Tibial artery (tissue), 4 donors: ENCODE measurements at regions not wholly inside any gene's neighbourhood (a gene's known extent, or its start where the extent isn't known, plus 50 kb on each side); places are given as distances from the start of the nearest gene placed in this dataset.

Source experiments
- DNase-seq, 2 donors: peaks; one replicate each; pipeline ENCODE4 v3.0.0-alpha.2; 2019
- H3K27ac ChIP-seq, 2 donors: fragments of 200-600 bp; sonication (generic) in 1 of 2; 1 replicate in 1 of 2; 2 replicates in 1 of 2; pipeline ENCODE4 v1.5.1; 2018 to 2019; ENCODE audit warnings: mild to moderate bottlenecking in 1 of 2
- H3K27me3 ChIP-seq, 2 donors: fragments of 200-600 bp; sonication (generic) in 1 of 2; one replicate each; pipeline versions ENCODE4 v1.5.1 to v1.6.0; 2016 to 2019
- H3K36me3 ChIP-seq, 3 donors: fragments of 200-600 bp; sonication (generic) in 2 of 3; one replicate each; pipeline ENCODE4 v1.5.1; 2016 to 2019; ENCODE audit warnings: mild to moderate bottlenecking in 2 of 3
- H3K4me1 ChIP-seq, 4 donors: fragments of 200-600 bp; sonication (generic) in 2 of 4; 1 replicate in 3 of 4; 2 replicates in 1 of 4; pipeline ENCODE4 v1.5.1; 2016 to 2019
- H3K4me3 ChIP-seq, 2 donors: fragments of 200-600 bp; sonication (generic) in 1 of 2; 1 replicate in 1 of 2; 2 replicates in 1 of 2; pipeline ENCODE4 v1.5.1; 2018 to 2019; ENCODE audit warnings: mild to moderate bottlenecking in 2 of 2
- H3K9me3 ChIP-seq, 3 donors: fragments of 200-600 bp; sonication (generic) in 1 of 3; one replicate each; pipeline ENCODE4 v1.5.1; 2016 to 2019
- CTCF ChIP-seq, 2 experiments: fragments of 200-600 bp in 1 of 2; fragments of 450-650 bp in 1 of 2; IDR thresholded peaks; one replicate each; pipeline ENCODE4 v1.5.1; 2017 to 2019; ENCODE audit warnings: antibody characterized with exemption in 2 of 2, mild to moderate bottlenecking in 1 of 2, moderate library complexity in 1 of 2
- intact Hi-C: fragments of 100-400 bp; cut with DNase I; formaldehyde crosslinking; loops from one replicate; pipeline ENCODE4 v1.15.0; 2023; ENCODE audit warnings: low total_unique reads

- Histone ChIP-seq H3K36me3 (no peaks in the 10 kb centered on the region), H3K4me3 (no peak overlapping the region), H3K4me1 (no peaks in the 10 kb centered on the region), H3K27ac (no peak overlapping the region), H3K27me3 (peaks cover 0 to 3% of the 10 kb centered on the region in 2 donors), H3K9me3 (no peaks in the 10 kb centered on the region)
- no peak for DNase-seq
- intact Hi-C loops: no loop called here
- no peak for TF ChIP-seq CTCF (IDR thresholded peaks at IDR 0.05)
Observed at GRCh38 chr20:40890181-40890580, 138.4 kb upstream of the TOP1 start.

GRCh38 chr20:40890635-40891034, 138.0 kb upstream of the TOP1 start:
- DNase-seq: no peak
- no peak overlapping the region for H3K27ac ChIP-seq
- no peak overlapping the region for H3K4me3 ChIP-seq
- intact Hi-C loops: no loop called here
- peaks cover 0 to 3% of the 10 kb centered on the region in 2 donors for H3K27me3 ChIP-seq
- no peaks in the 10 kb centered on the region for H3K4me1 ChIP-seq
- H3K9me3 ChIP-seq: no peaks in the 10 kb centered on the region
- TF ChIP-seq CTCF (IDR thresholded peaks at IDR 0.05): no peak
- H3K36me3 ChIP-seq: no peaks in the 10 kb centered on the region

GRCh38 chr20:40891351-40891750, 137.3 kb upstream of the TOP1 start:
- Histone ChIP-seq H3K27me3 (peaks cover 0 to 3% of the 10 kb centered on the region in 2 donors), H3K4me3 (no peak overlapping the region)

GRCh38 chr20:40892642-40893041, 136.0 kb upstream of the TOP1 start:
- peak in 1 of 2 donors; percentile 7 for DNase-seq
- Histone ChIP-seq H3K27ac (no peak overlapping the region), H3K36me3 (no peaks in the 10 kb centered on the region), H3K9me3 (no peaks in the 10 kb centered on the region), H3K27me3 (peaks cover 0 to 3% of the 10 kb centered on the region in 2 donors), H3K4me1 (no peaks in the 10 kb centered on the region), H3K4me3 (no peak overlapping the region)
- intact Hi-C loops: no loop called here
- no peak for TF ChIP-seq CTCF (IDR thresholded peaks at IDR 0.05)

More at GRCh38 chr20:40891351-40891750, 137.3 kb upstream of the TOP1 start:
- DNase-seq: no peak
- Histone ChIP-seq H3K36me3 (no peaks in the 10 kb centered on the region), H3K27ac (no peak overlapping the region), H3K9me3 (no peaks in the 10 kb centered on the region), H3K4me1 (no peaks in the 10 kb centered on the region)
- TF ChIP-seq CTCF (IDR thresholded peaks at IDR 0.05): no peak
- intact Hi-C loops: no loop called here

- no peak for DNase-seq
- no peaks in the 10 kb centered on the region for H3K4me1 ChIP-seq
- no peak overlapping the region for H3K4me3 ChIP-seq
- no peaks in the 10 kb centered on the region for H3K9me3 ChIP-seq
- H3K27ac ChIP-seq: no peak overlapping the region
- H3K27me3 ChIP-seq: peaks cover 0 to 3% of the 10 kb centered on the region in 2 donors
- intact Hi-C loops: no loop called here
- no peak for TF ChIP-seq CTCF (IDR thresholded peaks at IDR 0.05)
- no peaks in the 10 kb centered on the region for H3K36me3 ChIP-seq
Observed at GRCh38 chr20:40893610-40894236, 134.9 kb upstream of the TOP1 start.

- H3K4me3 ChIP-seq: no peak overlapping the region
- H3K9me3 ChIP-seq: no peaks in the 10 kb centered on the region
- H3K4me1 ChIP-seq: no peaks in the 10 kb centered on the region
- TF ChIP-seq CTCF (IDR thresholded peaks at IDR 0.05): no peak
- H3K36me3 ChIP-seq: no peaks in the 10 kb centered on the region
- intact Hi-C loops: no loop called here
- H3K27ac ChIP-seq: no peak overlapping the region
- H3K27me3 ChIP-seq: peaks cover 0 to 3% of the 10 kb centered on the region in 2 donors
- no peak for DNase-seq
Observed at GRCh38 chr20:40894237-40894630, 134.4 kb upstream of the TOP1 start.
